NCI-H2227 treated with DMSO at 0.1 percent for 48 hours (cell line): ENCODE measurements at regions not wholly inside any gene's neighbourhood (a gene's known extent, or its start where the extent isn't known, plus 50 kb on each side); places are given as distances from the start of the nearest gene placed in this dataset.

Experiments
- DNase-seq: peaks from one replicate; lab custom pipeline; 2025; lab: John Stamatoyannopoulos, UW

- DNase-seq: no peak
These were observed 68.6 kb downstream of the ZNF621 start for GRCh38 chr3:40593351-40593750.

- no peak for DNase-seq
These were observed 72.7 kb downstream of the ZNF621 start for GRCh38 chr3:40597441-40597840.

GRCh38 chr3:40598338-40598737 is 73.6 kb downstream of the ZNF621 start:
- no peak for DNase-seq

GRCh38 chr3:40598962-40599361 is 74.2 kb downstream of the ZNF621 start:
- DNase-seq: no peak

GRCh38 chr3:40602778-40603385 is 78.1 kb downstream of the ZNF621 start:
- DNase-seq: no peak

GRCh38 chr3:40605960-40606359 is 81.2 kb downstream of the ZNF621 start:
- no peak for DNase-seq

GRCh38 chr3:40608091-40608490 is 83.3 kb downstream of the ZNF621 start:
- no peak for DNase-seq

- no peak for DNase-seq
These were observed 88.5 kb downstream of the ZNF621 start for GRCh38 chr3:40613306-40613705.

GRCh38 chr3:40615110-40615915 is 90.6 kb downstream of the ZNF621 start:
- peak; percentile 33 for DNase-seq

GRCh38 chr3:40615918-40616819 is 91.4 kb downstream of the ZNF621 start:
- DNase-seq: peak; percentile 46

- DNase-seq: no peak
These were observed 92.3 kb downstream of the ZNF621 start for GRCh38 chr3:40617084-40617483.

- no peak for DNase-seq
These were observed 93.4 kb downstream of the ZNF621 start for GRCh38 chr3:40618158-40618557.

GRCh38 chr3:40620151-40620550 is 95.4 kb downstream of the ZNF621 start:
- DNase-seq: no peak

- no peak for DNase-seq
These were observed 96.5 kb downstream of the ZNF621 start for GRCh38 chr3:40621252-40621651.

GRCh38 chr3:40623567-40623966 is 98.8 kb downstream of the ZNF621 start:
- no peak for DNase-seq

GRCh38 chr3:40624189-40624769 is 99.5 kb downstream of the ZNF621 start:
- no peak for DNase-seq

- DNase-seq: no peak
These were observed 102.3 kb downstream of the ZNF621 start for GRCh38 chr3:40627095-40627494.

- no peak for DNase-seq
These were observed 104.2 kb downstream of the ZNF621 start for GRCh38 chr3:40628984-40629383.

- DNase-seq: no peak
These were observed 106.7 kb downstream of the ZNF621 start for GRCh38 chr3:40631341-40631995.

- no peak for DNase-seq
These were observed 113.1 kb downstream of the ZNF621 start for GRCh38 chr3:40637906-40638305.

GRCh38 chr3:40639006-40639405 is 114.2 kb downstream of the ZNF621 start:
- no peak for DNase-seq

GRCh38 chr3:40642812-40643211 is 118.1 kb downstream of the ZNF621 start:
- DNase-seq: no peak
